ENCODE measurements at regions not wholly inside any gene's neighbourhood (a gene's known extent, or its start where the extent isn't known, plus 50 kb on each side); places are given as distances from the start of the nearest gene placed in this dataset.
"Not testable (repeated sequence)": the region's sequence is repeated elsewhere in the genome, so short reads cannot be mapped to it uniquely, and the experiment has no call there.

- H3K36me3 ChIP-seq (replicated peaks; ENCODE audit: insufficient read depth, low read length), result no peaks in the 10 kb centered on the region
- no peaks in the 10 kb centered on the region for H3K79me2 ChIP-seq (ENCODE audit: low read length)
- H4K20me1 ChIP-seq (ENCODE audit: insufficient read depth, low read length), result no peaks in the 10 kb centered on the region
- TF ChIP-seq EZH2phosphoT487 (IDR thresholded peaks at IDR 0.05; ENCODE audit: low read length) (no peak), EZH2 (optimal IDR thresholded peaks at IDR 0.05; ENCODE audit: low read depth, low read length) (no peak), CTCF (IDR thresholded peaks at IDR 0.05; ENCODE audit: low read length) (no peak)
- no peak overlapping the region for H3K4me2 ChIP-seq (ENCODE audit: low read depth, low read length)
- no peaks in the 10 kb centered on the region for H3K9me2 ChIP-seq (replicated peaks; ENCODE audit: insufficient read depth, low read length)
- no peaks in the 10 kb centered on the region for H3K27me3 ChIP-seq (replicated peaks; ENCODE audit: insufficient read depth, low read length)
- H3K27ac ChIP-seq (ENCODE audit: low read length), result no peak overlapping the region
- no peak for DNase-seq
- no peak overlapping the region for H3K9ac ChIP-seq (ENCODE audit: low read length)
- H3K4me3 ChIP-seq (ENCODE audit: low read length), result no peak overlapping the region
- H3K9me3 ChIP-seq (replicated peaks; ENCODE audit: insufficient read depth, low read length), result no peaks in the 10 kb centered on the region
- no peaks in the 10 kb centered on the region for H3K4me1 ChIP-seq (ENCODE audit: low read length)
- H3F3A ChIP-seq (ENCODE audit: insufficient read depth, low read length), result no peaks in the 10 kb centered on the region
- no peak overlapping the region for H2AFZ ChIP-seq (ENCODE audit: low read length)
Measured at GRCh38 chr6:14597090-14597489, 479.5 kb downstream of the CD83 start.

GRCh38 chr6:14598017-14598864, 480.7 kb downstream of the CD83 start:
- DNase-seq, result no peak
- Histone ChIP-seq H3F3A (ENCODE audit: insufficient read depth, low read length) (no peaks in the 10 kb centered on the region), H3K4me1 (ENCODE audit: low read length) (no peaks in the 10 kb centered on the region), H3K9ac (ENCODE audit: low read length) (no peak overlapping the region), H4K20me1 (ENCODE audit: insufficient read depth, low read length) (no peaks in the 10 kb centered on the region), H2AFZ (ENCODE audit: low read length) (no peak overlapping the region), H3K4me2 (ENCODE audit: low read depth, low read length) (no peak overlapping the region), H3K9me2 (replicated peaks; ENCODE audit: insufficient read depth, low read length) (no peaks in the 10 kb centered on the region), H3K27ac (ENCODE audit: low read length) (no peak overlapping the region), H3K36me3 (replicated peaks; ENCODE audit: insufficient read depth, low read length) (no peaks in the 10 kb centered on the region), H3K9me3 (replicated peaks; ENCODE audit: insufficient read depth, low read length) (no peaks in the 10 kb centered on the region), H3K79me2 (ENCODE audit: low read length) (no peaks in the 10 kb centered on the region), H3K4me3 (ENCODE audit: low read length) (no peak overlapping the region), H3K27me3 (replicated peaks; ENCODE audit: insufficient read depth, low read length) (no peaks in the 10 kb centered on the region)
- TF ChIP-seq EZH2phosphoT487 (IDR thresholded peaks at IDR 0.05; ENCODE audit: low read length) (no peak), EZH2 (optimal IDR thresholded peaks at IDR 0.05; ENCODE audit: low read depth, low read length) (no peak), CTCF (IDR thresholded peaks at IDR 0.05; ENCODE audit: low read length) (no peak)

GRCh38 chr6:14600306-14600705, 482.7 kb downstream of the CD83 start:
- H3K4me2 ChIP-seq (ENCODE audit: low read depth, low read length); H3K4me1 ChIP-seq (ENCODE audit: low read length); DNase-seq; H3K4me3 ChIP-seq (ENCODE audit: low read length); H3K36me3 ChIP-seq (replicated peaks; ENCODE audit: insufficient read depth, low read length); H3K79me2 ChIP-seq (ENCODE audit: low read length); H3K9ac ChIP-seq (ENCODE audit: low read length); H3K27ac ChIP-seq (ENCODE audit: low read length); H3K9me3 ChIP-seq (replicated peaks; ENCODE audit: insufficient read depth, low read length); H4K20me1 ChIP-seq (ENCODE audit: insufficient read depth, low read length); H3F3A ChIP-seq (ENCODE audit: insufficient read depth, low read length); H2AFZ ChIP-seq (ENCODE audit: low read length); H3K27me3 ChIP-seq (replicated peaks; ENCODE audit: insufficient read depth, low read length); H3K9me2 ChIP-seq (replicated peaks; ENCODE audit: insufficient read depth, low read length): not testable (repeated sequence)

- Histone ChIP-seq H3K4me1 (ENCODE audit: low read length) (no peaks in the 10 kb centered on the region), H3K9me2 (replicated peaks; ENCODE audit: insufficient read depth, low read length) (no peaks in the 10 kb centered on the region), H4K20me1 (ENCODE audit: insufficient read depth, low read length) (no peaks in the 10 kb centered on the region), H3K4me3 (ENCODE audit: low read length) (no peak overlapping the region), H3K79me2 (ENCODE audit: low read length) (no peaks in the 10 kb centered on the region), H3K9ac (ENCODE audit: low read length) (no peak overlapping the region), H3K4me2 (ENCODE audit: low read depth, low read length) (no peak overlapping the region), H3K9me3 (replicated peaks; ENCODE audit: insufficient read depth, low read length) (no peaks in the 10 kb centered on the region), H3K36me3 (replicated peaks; ENCODE audit: insufficient read depth, low read length) (no peaks in the 10 kb centered on the region), H3K27me3 (replicated peaks; ENCODE audit: insufficient read depth, low read length) (no peaks in the 10 kb centered on the region), H2AFZ (ENCODE audit: low read length) (no peak overlapping the region), H3F3A (ENCODE audit: insufficient read depth, low read length) (no peaks in the 10 kb centered on the region), H3K27ac (ENCODE audit: low read length) (no peak overlapping the region)
- DNase-seq, result no peak
- TF ChIP-seq EZH2phosphoT487 (IDR thresholded peaks at IDR 0.05; ENCODE audit: low read length), result no peak
- TF ChIP-seq CTCF (IDR thresholded peaks at IDR 0.05; ENCODE audit: low read length), result no peak
- no peak for TF ChIP-seq EZH2 (optimal IDR thresholded peaks at IDR 0.05; ENCODE audit: low read depth, low read length)
Measured at GRCh38 chr6:14601490-14601889, 483.9 kb downstream of the CD83 start.

Data from MM.1S (cell line).